ENCODE measurements at regions not wholly inside any gene's neighbourhood (a gene's known extent, or its start where the extent isn't known, plus 50 kb on each side); places are given as distances from the start of the nearest gene placed in this dataset.

DNA sequence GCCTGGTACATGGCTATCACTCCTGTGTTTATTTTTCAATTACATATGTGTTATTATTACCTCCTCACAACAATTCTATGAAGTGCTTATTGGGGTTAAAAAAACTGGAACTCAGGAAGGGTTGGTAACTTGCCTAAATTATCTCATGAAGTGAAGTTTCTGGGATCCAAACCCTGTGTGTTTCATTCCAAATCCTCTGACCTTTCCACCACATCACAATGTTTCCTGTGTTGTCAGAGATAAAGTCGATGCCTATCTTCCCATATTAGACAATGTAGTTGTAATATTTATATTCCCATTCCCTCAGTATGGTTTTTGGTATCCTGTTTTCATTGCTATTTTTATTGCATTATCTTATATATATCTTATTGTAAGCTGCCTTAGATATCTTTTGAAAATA lies 269.1 kb upstream of the CFAP20DC start:
- Histone ChIP-seq H4K20me1 (no peaks in the 10 kb centered on the region), H3K27ac (no peak overlapping the region), H3K9me3 (peaks cover 3% of the 10 kb centered on the region; the same call in 1 of the 2 replicates), H3K4me1 (no peaks in the 10 kb centered on the region), H3K9ac (no peak overlapping the region), H3K36me3 (no peaks in the 10 kb centered on the region), H3K4me2 (no peak overlapping the region), H3K27me3 (no peaks in the 10 kb centered on the region), H3K4me3 (no peak overlapping the region)
- TF ChIP-seq Cebpa-rat (IDR thresholded peaks at IDR 0.05): no peak

GRCh38 chr3:59317386-59317785 lies 267.6 kb upstream of the CFAP20DC start:
- Histone ChIP-seq H3K9me3 (peaks cover 3% of the 10 kb centered on the region; the same call in 1 of the 2 replicates), H3K4me3 (no peak overlapping the region), H3K27ac (no peak overlapping the region), H3K4me1 (no peaks in the 10 kb centered on the region), H3K4me2 (no peak overlapping the region), H3K9ac (no peak overlapping the region), H4K20me1 (no peaks in the 10 kb centered on the region), H3K27me3 (no peaks in the 10 kb centered on the region), H3K36me3 (no peaks in the 10 kb centered on the region)
- TF ChIP-seq Cebpa-rat (IDR thresholded peaks at IDR 0.05): no peak

- Histone ChIP-seq H3K4me3 (no peak overlapping the region), H3K27me3 (no peaks in the 10 kb centered on the region), H3K36me3 (no peaks in the 10 kb centered on the region), H4K20me1 (no peaks in the 10 kb centered on the region), H3K27ac (no peak overlapping the region), H3K4me2 (no peak overlapping the region), H3K9me3 (peaks cover 3% of the 10 kb centered on the region; the same call in 1 of the 2 replicates), H3K9ac (no peak overlapping the region), H3K4me1 (no peaks in the 10 kb centered on the region)
- TF ChIP-seq Cebpa-rat (IDR thresholded peaks at IDR 0.05): no peak
Observed at GRCh38 chr3:59316688-59317275, 267.0 kb upstream of the CFAP20DC start.

DNA sequence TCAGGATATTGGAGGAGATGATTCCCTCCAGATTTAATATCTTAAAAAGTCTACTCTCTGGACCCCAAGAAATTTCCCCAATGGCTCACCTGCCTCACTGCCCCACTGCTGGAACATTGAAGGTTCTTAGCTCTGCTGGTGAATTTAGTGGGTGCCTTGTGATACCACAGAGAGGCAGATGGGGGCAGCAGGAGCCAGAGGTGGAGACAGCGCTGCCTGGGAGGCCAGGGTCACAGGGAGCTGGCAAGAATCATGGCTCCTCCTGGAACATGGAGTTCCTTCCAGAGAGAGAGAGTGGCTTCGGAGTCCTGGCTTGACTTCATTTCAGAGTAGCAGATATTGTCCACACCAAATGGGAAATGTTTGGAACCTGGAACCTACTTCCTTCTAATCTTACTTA lies 263.5 kb upstream of the CFAP20DC start:
- no peaks in the 10 kb centered on the region for H3K4me1 ChIP-seq

DNA sequence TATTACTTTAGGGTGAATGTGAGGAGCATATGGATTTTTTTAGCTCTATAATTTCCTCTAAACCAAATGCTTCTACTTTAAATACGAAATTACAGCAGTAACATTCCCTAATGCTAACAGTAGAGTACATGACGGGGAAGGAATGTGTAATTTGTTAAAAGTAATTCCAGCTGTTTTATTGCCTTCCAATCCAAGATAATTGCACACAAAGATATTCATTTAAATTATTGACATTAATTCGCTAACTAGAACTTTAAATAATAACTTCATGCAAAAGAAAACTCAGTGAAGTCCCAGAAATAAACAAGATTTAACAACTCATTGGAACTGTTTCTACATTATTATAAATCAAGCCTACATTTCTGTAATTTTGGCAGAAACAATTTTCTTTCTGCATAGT lies 261.4 kb upstream of the CFAP20DC start:
- no peak overlapping the region for H3K27ac ChIP-seq
- H3K27me3 ChIP-seq: no peaks in the 10 kb centered on the region
- H3K36me3 ChIP-seq: no peaks in the 10 kb centered on the region
- H3K4me1 ChIP-seq: no peaks in the 10 kb centered on the region
- no peaks in the 10 kb centered on the region for H3K9me3 ChIP-seq
- TF ChIP-seq Cebpa-rat (IDR thresholded peaks at IDR 0.05): no peak
- no peak overlapping the region for H3K4me2 ChIP-seq
- no peak overlapping the region for H3K4me3 ChIP-seq
- H4K20me1 ChIP-seq: no peaks in the 10 kb centered on the region
- no peak overlapping the region for H3K9ac ChIP-seq

More for the DNA sequence above, 263.5 kb upstream of the CFAP20DC start:
- no peak overlapping the region for H3K4me3 ChIP-seq
- H4K20me1 ChIP-seq: no peaks in the 10 kb centered on the region
- no peak overlapping the region for H3K4me2 ChIP-seq
- H3K9ac ChIP-seq: no peak overlapping the region
- no peaks in the 10 kb centered on the region for H3K36me3 ChIP-seq
- no peak for TF ChIP-seq Cebpa-rat (IDR thresholded peaks at IDR 0.05)
- H3K27me3 ChIP-seq: no peaks in the 10 kb centered on the region
- no peak overlapping the region for H3K27ac ChIP-seq
- no peaks in the 10 kb centered on the region for H3K9me3 ChIP-seq

GRCh38 chr3:59310736-59311135 lies 260.9 kb upstream of the CFAP20DC start:
- Histone ChIP-seq H3K9ac (no peak overlapping the region), H3K36me3 (no peaks in the 10 kb centered on the region), H3K27ac (no peak overlapping the region), H3K27me3 (no peaks in the 10 kb centered on the region), H3K9me3 (no peaks in the 10 kb centered on the region), H3K4me2 (no peak overlapping the region), H3K4me1 (no peaks in the 10 kb centered on the region), H4K20me1 (no peaks in the 10 kb centered on the region), H3K4me3 (no peak overlapping the region)
- TF ChIP-seq Cebpa-rat (IDR thresholded peaks at IDR 0.05): no peak

DNA sequence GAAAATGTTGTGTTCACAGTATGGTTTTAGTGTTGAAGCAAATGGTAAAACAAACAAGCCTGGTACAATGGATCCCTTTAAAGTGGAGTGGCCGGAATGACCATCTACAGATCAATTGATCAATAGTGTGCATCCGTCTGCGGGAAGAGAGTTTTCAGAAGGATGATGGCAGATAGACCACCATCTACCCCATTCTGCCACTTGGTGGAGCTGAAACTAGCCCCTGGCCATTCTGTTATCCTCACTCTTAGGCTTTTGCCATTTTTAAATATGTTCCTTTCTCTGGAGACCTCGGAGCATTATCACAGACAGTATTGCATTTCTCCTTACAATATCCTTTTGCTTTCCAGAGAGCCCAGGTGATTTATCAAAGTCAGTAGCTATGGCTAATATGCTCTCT lies 258.9 kb upstream of the CFAP20DC start:
- Histone ChIP-seq H3K4me3 (no peak overlapping the region), H3K9me3 (no peaks in the 10 kb centered on the region), H3K4me2 (no peak overlapping the region), H3K27ac (no peak overlapping the region), H3K4me1 (no peaks in the 10 kb centered on the region), H4K20me1 (no peaks in the 10 kb centered on the region), H3K36me3 (no peaks in the 10 kb centered on the region), H3K9ac (no peak overlapping the region), H3K27me3 (no peaks in the 10 kb centered on the region)
- no peak for TF ChIP-seq Cebpa-rat (IDR thresholded peaks at IDR 0.05)

- no peak overlapping the region for H3K9ac ChIP-seq
- no peak for TF ChIP-seq Cebpa-rat (IDR thresholded peaks at IDR 0.05)
- no peaks in the 10 kb centered on the region for H3K27me3 ChIP-seq
- H3K27ac ChIP-seq: no peak overlapping the region
- H3K4me1 ChIP-seq: no peaks in the 10 kb centered on the region
- no peaks in the 10 kb centered on the region for H4K20me1 ChIP-seq
- H3K4me2 ChIP-seq: no peak overlapping the region
- no peaks in the 10 kb centered on the region for H3K36me3 ChIP-seq
- H3K4me3 ChIP-seq: no peak overlapping the region
- H3K9me3 ChIP-seq: no peaks in the 10 kb centered on the region
Observed at GRCh38 chr3:59308001-59308400, 258.2 kb upstream of the CFAP20DC start.

DNA sequence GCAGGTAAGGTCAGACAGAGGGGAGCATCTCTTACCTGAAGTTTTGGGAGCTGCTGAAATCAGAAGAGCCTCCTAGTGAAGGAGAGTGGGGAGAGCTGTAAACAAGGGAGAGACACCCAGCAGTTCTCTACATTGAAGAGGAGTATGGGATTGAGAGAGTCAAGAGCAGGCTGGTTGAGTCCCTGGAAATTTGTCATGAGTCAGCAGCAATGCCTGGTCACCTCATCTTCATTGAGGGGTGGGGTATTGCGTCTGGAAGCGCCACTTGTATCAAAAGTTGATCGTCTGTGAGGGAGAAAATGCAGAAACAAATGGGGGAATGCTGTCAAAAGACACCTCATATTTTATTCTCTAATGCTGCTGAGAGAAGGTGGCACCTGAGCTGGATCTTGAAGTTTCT lies 256.6 kb upstream of the CFAP20DC start:
- no peaks in the 10 kb centered on the region for H4K20me1 ChIP-seq

GRCh38 chr3:59304296-59304695 lies 254.5 kb upstream of the CFAP20DC start:
- H3K27me3 ChIP-seq: no peaks in the 10 kb centered on the region
- H3K9ac ChIP-seq: no peak overlapping the region
- no peak overlapping the region for H3K4me3 ChIP-seq
- no peaks in the 10 kb centered on the region for H4K20me1 ChIP-seq
- no peaks in the 10 kb centered on the region for H3K4me1 ChIP-seq
- H3K27ac ChIP-seq: no peak overlapping the region
- no peak overlapping the region for H3K4me2 ChIP-seq
- H3K9me3 ChIP-seq: no peaks in the 10 kb centered on the region
- no peaks in the 10 kb centered on the region for H3K36me3 ChIP-seq
- TF ChIP-seq Cebpa-rat (IDR thresholded peaks at IDR 0.05): no peak

More for the DNA sequence above, 256.6 kb upstream of the CFAP20DC start:
- no peaks in the 10 kb centered on the region for H3K36me3 ChIP-seq
- no peak overlapping the region for H3K4me3 ChIP-seq
- H3K27ac ChIP-seq: no peak overlapping the region
- no peaks in the 10 kb centered on the region for H3K9me3 ChIP-seq
- H3K9ac ChIP-seq: no peak overlapping the region
- no peaks in the 10 kb centered on the region for H3K4me1 ChIP-seq
- no peak for TF ChIP-seq Cebpa-rat (IDR thresholded peaks at IDR 0.05)
- H3K27me3 ChIP-seq: no peaks in the 10 kb centered on the region
- H3K4me2 ChIP-seq: no peak overlapping the region

DNA sequence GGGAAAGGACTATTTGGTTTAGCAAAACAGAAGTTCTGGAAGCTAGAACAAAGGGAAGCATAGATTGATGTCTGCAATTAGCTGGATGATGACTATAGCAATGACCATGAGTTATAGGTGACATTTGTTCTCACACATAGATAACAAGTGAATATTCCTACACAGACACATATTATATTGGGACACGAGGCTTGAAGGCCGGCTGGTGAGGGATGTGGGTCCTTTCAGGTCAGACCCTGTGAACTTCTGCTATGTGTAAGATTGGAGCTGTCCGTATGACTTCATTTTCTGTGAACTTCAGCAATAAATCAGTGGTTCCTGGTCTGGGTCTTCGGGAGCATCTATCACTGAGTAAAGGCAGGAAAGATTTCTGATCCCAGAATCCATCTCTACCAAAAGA lies 253.6 kb upstream of the CFAP20DC start:
- Histone ChIP-seq H3K4me3 (no peak overlapping the region), H3K9me3 (no peaks in the 10 kb centered on the region), H3K9ac (no peak overlapping the region), H3K4me2 (no peak overlapping the region), H3K36me3 (no peaks in the 10 kb centered on the region), H3K27ac (no peak overlapping the region), H3K4me1 (no peaks in the 10 kb centered on the region), H3K27me3 (no peaks in the 10 kb centered on the region), H4K20me1 (no peaks in the 10 kb centered on the region)
- no peak for TF ChIP-seq Cebpa-rat (IDR thresholded peaks at IDR 0.05)
